PC-9 (cell line): ENCODE measurements at regions not wholly inside any gene's neighbourhood (a gene's known extent, or its start where the extent isn't known, plus 50 kb on each side); places are given as distances from the start of the nearest gene placed in this dataset.

Source experiments
- BruUV-seq: library from RNA; stranded (reverse); fragments of 400-500 nt; replicated peaks from 2 replicates; lab custom pipeline; 2021; lab: Mats Ljungman, UMichigan
- CTCF ChIA-PET: fragments of 300-600 bp; sonication (Branson Sonifier 250); formaldehyde crosslinking; loops from one replicate; lab custom pipeline; 2022; ENCODE audit warnings: antibody characterized with exemption; lab: Charles Lee
- POLR2A ChIA-PET: fragments of 300-600 bp; sonication (Branson Sonifier 250); formaldehyde crosslinking; loops from one replicate; lab custom pipeline; 2022; ENCODE audit warnings: antibody characterized with exemption; ENCODE audit not compliant: unreplicated experiment; lab: Charles Lee
- DNase-seq, 2 experiments: peaks; one replicate each; pipeline versions ENCODE4 v3.0.0 to v3.0.0-alpha.2; 2015 to 2022; ENCODE audit warnings: mixed read lengths in 1 of 2
- H2AFZ ChIP-seq: fragments of 200-600 bp; sonication (generic); 2 replicates; pipeline ENCODE4 v1.8.1; 2017; ENCODE audit warnings: antibody characterized with exemption
- H3F3A ChIP-seq: fragments of 200-600 bp; sonication (generic); 2 replicates; pipeline ENCODE4 v1.8.1; 2017; ENCODE audit warnings: antibody characterized with exemption, mild to moderate bottlenecking, low read depth; ENCODE audit not compliant: insufficient read depth
- H3K27ac ChIP-seq: fragments of 200-600 bp; sonication (generic); 2 replicates; pipeline ENCODE4 v1.6.1; 2016; ENCODE audit warnings: mixed run types
- H3K27me3 ChIP-seq: fragments of 200-600 bp; sonication (generic); 2 replicates; pipeline ENCODE4 v1.6.1; 2016; ENCODE audit warnings: low read depth, mixed run types; ENCODE audit not compliant: insufficient read depth
- H3K36me3 ChIP-seq: fragments of 200-600 bp; sonication (generic); 2 replicates; pipeline ENCODE4 v1.6.1; 2016; ENCODE audit warnings: low read depth, mixed run types
- H3K4me1 ChIP-seq: fragments of 200-600 bp; sonication (generic); replicated peaks from 2 replicates; pipeline ENCODE4 v1.6.1; 2016; ENCODE audit warnings: mixed run types; ENCODE audit not compliant: insufficient read depth
- H3K4me2 ChIP-seq: fragments of 200-600 bp; sonication (generic); 2 replicates; pipeline ENCODE4 v1.6.1; 2017; ENCODE audit warnings: mixed run types
- H3K4me3 ChIP-seq: fragments of 200-600 bp; sonication (generic); 2 replicates; pipeline ENCODE4 v1.6.1; 2016; ENCODE audit warnings: mixed run types
- H3K79me2 ChIP-seq: fragments of 200-600 bp; sonication (generic); 2 replicates; pipeline ENCODE4 v1.6.1; 2017; ENCODE audit warnings: low read depth, mixed run types
- H3K9me2 ChIP-seq: fragments of 200-600 bp; sonication (generic); 2 replicates; pipeline ENCODE4 v1.8.1; 2017; ENCODE audit warnings: mild to moderate bottlenecking; ENCODE audit not compliant: insufficient read depth
- H3K9me3 ChIP-seq: fragments of 200-600 bp; sonication (generic); 2 replicates; pipeline ENCODE4 v1.8.1; 2016; ENCODE audit warnings: low read depth; ENCODE audit not compliant: insufficient read depth
- H4K20me1 ChIP-seq: fragments of 200-600 bp; sonication (generic); 2 replicates; pipeline ENCODE4 v1.8.1; 2017; ENCODE audit not compliant: insufficient read depth
- CTCF ChIP-seq: fragments of 200-600 bp; sonication (generic); conservative IDR thresholded peaks from 2 replicates; pipeline ENCODE4 v1.6.1; 2017; ENCODE audit warnings: mixed run types, antibody characterized with exemption, mild to moderate bottlenecking, moderate library complexity
- EZH2 ChIP-seq: fragments of 200-600 bp; sonication (generic); IDR thresholded peaks from 2 replicates; pipeline ENCODE4 v1.8.0; 2017; ENCODE audit warnings: antibody characterized with exemption, low read depth
- intact Hi-C: fragments of 100-400 bp; cut with micrococcal nuclease; formaldehyde crosslinking; loops from one replicate; pipeline ENCODE4 v1.10.0; 2022; ENCODE audit not compliant: unreplicated experiment

DNA sequence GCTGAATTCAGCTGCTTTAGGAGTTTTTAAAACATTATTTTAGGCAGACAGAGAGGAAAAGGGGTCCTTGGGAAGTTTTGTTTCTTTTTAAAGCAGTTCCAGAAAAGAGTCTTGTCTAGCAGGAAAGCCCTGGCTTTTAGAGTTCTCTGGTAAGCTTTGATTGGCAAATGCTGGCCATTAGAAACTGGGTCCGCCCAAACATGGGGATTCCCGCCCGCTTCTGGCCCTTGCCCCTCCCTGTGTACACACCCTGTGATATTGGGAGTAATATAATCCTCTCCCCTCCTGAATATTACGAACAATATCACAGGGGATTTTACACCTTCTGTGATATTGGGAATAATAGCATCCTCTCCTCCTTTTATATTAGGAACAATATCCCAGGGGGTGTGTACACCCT, 58.9 kb downstream of the ERICH4 start:
- BruUV-seq: no TSS peak
- CTCF ChIA-PET: no interaction called here
- Histone ChIP-seq H3K4me2 (no peak overlapping the region), H3F3A (0 out of 2 replicates have a peak, but pooled peaks cover 3% of the 10 kb centered on the region), H3K36me3 (no peaks in the 10 kb centered on the region), H2AFZ (no peak overlapping the region), H3K9me3 (no peaks in the 10 kb centered on the region), H3K27ac (no peak overlapping the region), H4K20me1 (no peaks in the 10 kb centered on the region), H3K27me3 (peaks cover 86% of the 10 kb centered on the region), H3K79me2 (no peaks in the 10 kb centered on the region), H3K4me3 (no peak overlapping the region), H3K9me2 (no peaks in the 10 kb centered on the region), H3K4me1 (no peaks in the 10 kb centered on the region)
- TF ChIP-seq CTCF: no peak
- TF ChIP-seq EZH2: no peak
- POLR2A ChIA-PET: no interaction called here
- intact Hi-C loops: no loop called here
- DNase-seq: no peak

- Histone ChIP-seq H3K27ac (no peak overlapping the region), H3K9me2 (no peaks in the 10 kb centered on the region), H3K36me3 (no peaks in the 10 kb centered on the region), H3F3A (0 out of 2 replicates have a peak, but pooled peaks cover 3% of the 10 kb centered on the region), H3K27me3 (peaks cover 86% of the 10 kb centered on the region), H3K9me3 (no peaks in the 10 kb centered on the region), H3K4me3 (no peak overlapping the region), H2AFZ (no peak overlapping the region), H3K4me2 (no peak overlapping the region), H3K4me1 (no peaks in the 10 kb centered on the region), H4K20me1 (no peaks in the 10 kb centered on the region), H3K79me2 (no peaks in the 10 kb centered on the region)
- no peak for TF ChIP-seq EZH2
- TF ChIP-seq CTCF: no peak
- POLR2A ChIA-PET: no interaction called here
- intact Hi-C loops: no loop called here
- BruUV-seq: no TSS peak
- CTCF ChIA-PET: no interaction called here
- DNase-seq: no peak
Observed at GRCh38 chr19:41505105-41505504, 62.1 kb downstream of the ERICH4 start.

DNA sequence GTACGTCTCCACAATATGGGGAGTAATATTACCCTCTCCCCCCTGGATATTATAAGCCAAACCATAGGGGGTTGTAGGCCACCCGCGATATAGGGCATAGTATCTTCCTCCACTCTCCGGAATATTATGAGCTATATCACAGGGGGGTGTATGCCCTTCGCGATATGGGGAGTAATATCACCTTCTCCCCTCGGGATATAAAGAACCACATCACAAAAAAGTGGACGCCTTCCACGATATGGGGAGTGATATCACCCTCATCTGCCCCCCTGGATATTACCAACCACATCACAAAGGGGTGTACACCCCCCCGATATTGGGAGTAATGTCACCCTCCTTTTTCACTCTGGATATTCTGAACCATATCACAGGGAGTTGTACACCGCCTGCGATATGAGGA, 65.5 kb upstream of the CEACAM21 start:
- no peak overlapping the region for H2AFZ ChIP-seq
- intact Hi-C loops: no loop called here
- no peak for DNase-seq
- H4K20me1 ChIP-seq: no peaks in the 10 kb centered on the region
- no peaks in the 10 kb centered on the region for H3K79me2 ChIP-seq
- no peaks in the 10 kb centered on the region for H3K9me3 ChIP-seq
- ChIA-PET POLR2A (no interaction called here), CTCF (no interaction called here)
- H3K4me1 ChIP-seq: no peaks in the 10 kb centered on the region
- no TSS peak for BruUV-seq
- H3K9me2 ChIP-seq: no peaks in the 10 kb centered on the region
- H3K4me2 ChIP-seq: no peak overlapping the region
- H3F3A ChIP-seq: no peaks in the 10 kb centered on the region
- H3K27me3 ChIP-seq: peaks cover 98% of the 10 kb centered on the region
- H3K36me3 ChIP-seq: no peaks in the 10 kb centered on the region
- TF ChIP-seq CTCF (no peak), EZH2 (no peak)
- H3K4me3 ChIP-seq: no peak overlapping the region
- no peak overlapping the region for H3K27ac ChIP-seq
